HG02870 (cell line): ENCODE measurements at regions not wholly inside any gene's neighbourhood (a gene's known extent, or its start where the extent isn't known, plus 50 kb on each side); places are given as distances from the start of the nearest gene placed in this dataset.

Source experiments
- ATAC-seq: cut with Tn5 transposase; IDR thresholded peaks from one replicate; pipeline ENCODE4 v1.9.1; 2021; ENCODE audit warnings: mild to moderate bottlenecking, moderate library complexity; ENCODE audit not compliant: unreplicated experiment

- no peak for ATAC-seq
Measured at GRCh38 chr4:60117726-60118323, 1082.3 kb upstream of the ADGRL3 start.

- no peak for ATAC-seq
Measured at GRCh38 chr4:60122820-60123219, 1077.3 kb upstream of the ADGRL3 start.

GRCh38 chr4:60128888-60129287 lies 1071.2 kb upstream of the ADGRL3 start:
- no peak for ATAC-seq

GRCh38 chr4:60129740-60130139 lies 1070.4 kb upstream of the ADGRL3 start:
- no peak for ATAC-seq

GRCh38 chr4:60133375-60133774 lies 1066.8 kb upstream of the ADGRL3 start:
- ATAC-seq = no peak

- ATAC-seq = no peak
Measured at GRCh38 chr4:60134099-60134498, 1066.0 kb upstream of the ADGRL3 start.

- ATAC-seq = no peak
Measured at GRCh38 chr4:60155088-60155487, 1045.0 kb upstream of the ADGRL3 start.

GRCh38 chr4:60173103-60173502 lies 1027.0 kb upstream of the ADGRL3 start:
- ATAC-seq = no peak

GRCh38 chr4:60173718-60174117 lies 1026.4 kb upstream of the ADGRL3 start:
- no peak for ATAC-seq

GRCh38 chr4:60175241-60175640 lies 1024.9 kb upstream of the ADGRL3 start:
- no peak for ATAC-seq

GRCh38 chr4:60187428-60187827 lies 1012.7 kb upstream of the ADGRL3 start:
- ATAC-seq = no peak

GRCh38 chr4:60189286-60189685 lies 1010.8 kb upstream of the ADGRL3 start:
- ATAC-seq = no peak

GRCh38 chr4:60194214-60194613 lies 1005.9 kb upstream of the ADGRL3 start:
- no peak for ATAC-seq

- no peak for ATAC-seq
Measured at GRCh38 chr4:60195256-60195655, 1004.9 kb upstream of the ADGRL3 start.

- peak; percentile 89 for ATAC-seq
Measured at GRCh38 chr4:60201052-60201673, 999.0 kb upstream of the ADGRL3 start.

GRCh38 chr4:60209588-60209987 lies 990.5 kb upstream of the ADGRL3 start:
- ATAC-seq = no peak

- no peak for ATAC-seq
Measured at GRCh38 chr4:60215906-60216305, 984.2 kb upstream of the ADGRL3 start.

- no peak for ATAC-seq
Measured at GRCh38 chr4:60216752-60217151, 983.4 kb upstream of the ADGRL3 start.

- ATAC-seq = no peak
Measured at GRCh38 chr4:60221866-60222265, 978.3 kb upstream of the ADGRL3 start.

GRCh38 chr4:60223208-60223923 lies 976.8 kb upstream of the ADGRL3 start:
- ATAC-seq = no peak

GRCh38 chr4:60241866-60242265 lies 958.3 kb upstream of the ADGRL3 start:
- ATAC-seq = no peak

GRCh38 chr4:60249784-60250183 lies 950.3 kb upstream of the ADGRL3 start:
- no peak for ATAC-seq
